ENCODE measurements at regions not wholly inside any gene's neighbourhood (a gene's known extent, or its start where the extent isn't known, plus 50 kb on each side); places are given as distances from the start of the nearest gene placed in this dataset.

- no peaks in the 10 kb centered on the region for H3K36me3 ChIP-seq
- H3K4me3 ChIP-seq, result no peak overlapping the region
- no peak overlapping the region for H3K27ac ChIP-seq
- no peak for ATAC-seq
- intact Hi-C loops (cut with DNase I), result no loop called here
- H3K4me1 ChIP-seq, result no peaks in the 10 kb centered on the region
- TF ChIP-seq CTCF (IDR thresholded peaks at IDR 0.05) (no peak), POLR2A (IDR thresholded peaks at IDR 0.05) (no peak)
- DNase-seq, result no peak
- no peaks in the 10 kb centered on the region for H3K9me3 ChIP-seq
- 52% methylated on average over 2 of the region's 2 CpGs for whole genome bisulfite sequencing (ENCODE audit: insufficient coverage, low coverage, low lambda C conversion rate, missing lambda C conversion rate)
- peaks cover 0 to 5% of the 10 kb centered on the region in 2 donors for H3K27me3 ChIP-seq
Observed at GRCh38 chr18:60538891-60539290, 166.3 kb upstream of the MC4R start.

GRCh38 chr18:60541661-60542060, 169.1 kb upstream of the MC4R start:
- Histone ChIP-seq H3K4me1 (no peaks in the 10 kb centered on the region), H3K4me3 (no peak overlapping the region), H3K36me3 (no peaks in the 10 kb centered on the region), H3K27me3 (peaks cover 0 to 5% of the 10 kb centered on the region in 2 donors), H3K9me3 (no peaks in the 10 kb centered on the region), H3K27ac (no peak overlapping the region)
- ATAC-seq, result no peak
- intact Hi-C loops (cut with DNase I), result no loop called here
- no peak for DNase-seq
- TF ChIP-seq POLR2A (IDR thresholded peaks at IDR 0.05), result no peak
- no peak for TF ChIP-seq CTCF (IDR thresholded peaks at IDR 0.05)

GRCh38 chr18:60543646-60544045, 171.1 kb upstream of the MC4R start:
- Histone ChIP-seq H3K27ac (no peak overlapping the region), H3K9me3 (no peaks in the 10 kb centered on the region), H3K4me3 (no peak overlapping the region), H3K36me3 (no peaks in the 10 kb centered on the region), H3K27me3 (no peaks in the 10 kb centered on the region), H3K4me1 (no peaks in the 10 kb centered on the region)
- TF ChIP-seq CTCF (IDR thresholded peaks at IDR 0.05) (no peak), POLR2A (IDR thresholded peaks at IDR 0.05) (no peak)
- 65% methylated on average over 2 of the region's 2 CpGs for WGBS (ENCODE audit: insufficient coverage, low coverage, low lambda C conversion rate, missing lambda C conversion rate)
- intact Hi-C loops (cut with DNase I), result no loop called here
- no peak for ATAC-seq
- DNase-seq, result no peak

GRCh38 chr18:60549338-60549960, 176.9 kb upstream of the MC4R start:
- ATAC-seq (peak; percentile 62 to 79 (median 72)), DNase-seq (no peak)
- no peak overlapping the region for H3K4me3 ChIP-seq
- intact Hi-C loops (cut with DNase I), result no loop called here
- no peaks in the 10 kb centered on the region for H3K9me3 ChIP-seq
- TF ChIP-seq POLR2A (IDR thresholded peaks at IDR 0.05), result no peak
- peak; percentile 67 to 85 (median 80) for TF ChIP-seq CTCF (IDR thresholded peaks at IDR 0.05)
- 0% methylated on average over 2 of the region's 2 CpGs for WGBS (ENCODE audit: insufficient coverage, low coverage, low lambda C conversion rate, missing lambda C conversion rate)
- H3K27ac ChIP-seq, result no peak overlapping the region
- H3K36me3 ChIP-seq, result no peaks in the 10 kb centered on the region
- H3K27me3 ChIP-seq, result no peaks in the 10 kb centered on the region
- no peaks in the 10 kb centered on the region for H3K4me1 ChIP-seq

- peak in 1 of 4 donors; percentile 22 for ATAC-seq
- TF ChIP-seq POLR2A (IDR thresholded peaks at IDR 0.05), result no peak
- no peak for TF ChIP-seq CTCF (IDR thresholded peaks at IDR 0.05)
- intact Hi-C loops (cut with DNase I), result loop anchor here in 1 of 2 donors (10.0 kb wide), 2 partner anchors 568 to 718 kb away; no protein-coding TSS in a partner anchor
Observed at GRCh38 chr18:60552948-60553347, 180.4 kb upstream of the MC4R start.

More at GRCh38 chr18:60552948-60553347, 180.4 kb upstream of the MC4R start:
- Histone ChIP-seq H3K27me3 (no peaks in the 10 kb centered on the region), H3K9me3 (no peaks in the 10 kb centered on the region), H3K4me1 (no peaks in the 10 kb centered on the region), H3K4me3 (no peak overlapping the region), H3K27ac (no peak overlapping the region), H3K36me3 (no peaks in the 10 kb centered on the region)
- 40% methylated on average over 1 of the region's 8 CpGs for WGBS (ENCODE audit: insufficient coverage, low coverage, low lambda C conversion rate, missing lambda C conversion rate)
- no peak for DNase-seq
